Left kidney (tissue), 1 donor: ENCODE measurements at regions not wholly inside any gene's neighbourhood (a gene's known extent, or its start where the extent isn't known, plus 50 kb on each side); places are given as distances from the start of the nearest gene placed in this dataset.

Experiments used
- DNase-seq: peaks from one replicate; pipeline ENCODE4 v3.0.0-alpha.2; 2013

DNA sequence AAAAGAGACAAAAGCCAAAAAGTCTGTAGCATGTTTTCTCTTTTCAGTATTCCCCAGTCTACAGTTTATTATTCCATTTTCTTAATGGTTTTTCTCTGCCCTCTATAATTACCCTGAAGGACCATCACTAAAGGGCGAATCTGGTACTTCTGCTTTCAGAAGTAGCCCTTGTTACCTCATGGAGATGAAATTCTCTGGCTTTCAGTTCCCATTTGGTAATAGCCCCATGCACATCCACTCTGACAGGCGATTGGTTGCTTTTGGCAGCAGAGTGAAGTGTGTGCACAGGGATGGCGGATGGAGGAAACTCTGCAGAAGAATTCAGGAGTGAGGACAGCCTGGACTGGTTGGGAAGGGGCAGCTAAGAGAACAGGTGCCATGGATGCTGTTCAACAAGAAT is 66.3 kb upstream of the NABP1 start:
- no peak for DNase-seq

DNA sequence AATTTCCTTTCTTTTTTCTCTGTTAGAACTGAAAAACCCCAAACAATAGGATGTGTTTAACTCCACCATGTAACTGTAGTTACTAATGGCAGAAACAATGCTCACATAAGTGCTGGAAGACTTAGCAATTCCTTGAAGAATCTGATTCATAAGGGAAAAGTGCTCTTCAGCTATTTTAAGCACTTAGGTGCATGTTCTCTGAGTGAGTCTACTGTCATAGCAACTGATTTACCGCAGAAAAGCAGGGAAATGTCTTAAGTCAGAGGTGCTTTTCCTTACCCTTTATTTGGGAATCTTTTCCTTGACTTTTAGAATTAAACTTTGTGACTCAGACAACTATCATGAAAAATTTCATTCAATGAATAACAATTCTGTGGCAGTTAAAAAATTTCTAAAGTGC is 65.4 kb upstream of the NABP1 start:
- DNase-seq: no peak

DNA sequence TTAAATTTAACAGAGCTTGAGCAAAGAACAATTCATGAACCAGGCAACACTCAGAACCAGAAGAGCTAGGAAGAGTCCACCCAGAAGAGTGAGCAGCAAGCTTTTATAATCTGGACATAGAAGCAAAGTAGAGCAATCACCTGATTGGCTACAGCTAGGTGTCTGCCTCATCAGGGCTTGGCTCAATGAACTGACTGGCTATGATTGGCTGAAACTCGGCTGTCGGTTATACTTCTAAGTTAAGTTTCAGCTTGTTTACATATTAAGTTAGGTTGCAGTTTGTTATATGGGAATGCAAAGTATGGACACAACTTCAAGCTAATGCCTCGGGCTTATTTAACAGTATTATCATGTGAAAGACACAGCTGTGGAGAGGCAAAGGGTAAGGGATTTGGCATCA is 63.2 kb upstream of the NABP1 start:
- DNase-seq: no peak

DNA sequence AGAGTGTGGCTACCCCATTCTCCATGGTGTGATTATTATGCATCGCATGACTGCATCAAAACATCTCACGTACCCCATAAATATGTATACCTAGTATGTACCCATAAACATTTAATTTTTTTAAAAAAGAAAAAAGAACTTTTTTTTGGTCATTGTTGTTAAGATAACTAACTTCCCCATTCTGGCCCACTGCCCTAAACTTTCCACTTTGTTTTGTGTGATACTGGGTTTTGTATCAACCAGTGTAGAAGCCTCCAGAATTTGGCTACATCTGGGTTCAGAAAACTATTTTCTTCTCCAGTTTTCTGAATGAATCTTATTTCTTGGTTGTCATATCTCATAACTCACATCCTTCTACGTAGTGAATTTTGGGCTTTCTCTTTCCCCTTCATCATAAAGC is 62.3 kb upstream of the NABP1 start:
- DNase-seq: no peak

DNA sequence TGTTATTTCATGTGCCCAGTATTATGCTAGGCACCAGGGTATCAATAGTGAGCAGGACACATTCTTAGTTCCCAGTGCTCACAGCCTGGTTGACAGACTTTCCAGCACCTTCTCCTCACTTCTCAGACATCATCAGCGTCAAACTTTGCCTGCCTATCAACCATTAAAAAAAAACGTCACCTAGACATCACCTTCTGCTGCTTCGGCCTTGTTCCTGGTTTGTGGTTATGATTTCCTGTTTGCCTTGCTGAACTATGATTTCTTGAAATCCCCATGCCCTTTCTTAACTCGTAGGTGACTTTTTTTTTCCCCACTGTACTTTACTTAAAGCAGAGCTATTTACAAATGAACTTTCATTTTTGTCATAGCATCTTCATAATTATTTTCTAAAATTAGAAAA is 60.4 kb upstream of the NABP1 start:
- no peak for DNase-seq

DNA sequence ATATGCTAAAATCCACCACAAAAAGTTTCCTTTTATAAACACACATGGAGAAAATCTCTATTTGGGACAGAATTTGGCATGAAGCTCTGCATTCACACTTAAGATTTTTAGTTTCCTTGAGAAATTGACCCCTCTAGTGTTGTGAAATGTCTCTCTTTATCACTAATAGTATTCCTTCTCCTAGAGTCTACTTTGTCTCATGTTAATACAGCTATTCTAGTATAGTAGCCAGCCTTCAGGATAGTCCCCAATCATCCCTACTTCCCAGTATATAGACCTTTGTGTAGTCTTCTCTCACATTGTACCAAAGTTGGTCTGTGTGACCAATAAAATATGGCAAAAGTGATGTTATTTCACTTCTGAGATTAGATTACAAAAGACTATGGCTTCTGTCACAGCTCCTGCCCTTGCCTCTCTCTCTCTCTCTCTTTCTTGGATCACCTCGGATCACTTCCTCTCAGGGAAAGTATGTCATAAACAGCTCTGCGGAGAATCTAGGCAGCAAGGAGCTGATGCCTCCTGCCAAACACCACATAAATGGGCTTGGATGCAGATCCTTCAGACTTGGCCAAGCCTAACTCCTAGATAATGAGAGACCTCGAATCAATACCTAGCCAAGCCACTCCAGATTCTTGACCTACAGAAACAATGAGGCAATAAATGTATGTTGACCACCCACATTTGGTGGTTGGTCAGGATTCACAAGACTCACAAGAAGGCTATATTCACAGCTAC is 59.7 kb upstream of the NABP1 start:
- no peak for DNase-seq

DNA sequence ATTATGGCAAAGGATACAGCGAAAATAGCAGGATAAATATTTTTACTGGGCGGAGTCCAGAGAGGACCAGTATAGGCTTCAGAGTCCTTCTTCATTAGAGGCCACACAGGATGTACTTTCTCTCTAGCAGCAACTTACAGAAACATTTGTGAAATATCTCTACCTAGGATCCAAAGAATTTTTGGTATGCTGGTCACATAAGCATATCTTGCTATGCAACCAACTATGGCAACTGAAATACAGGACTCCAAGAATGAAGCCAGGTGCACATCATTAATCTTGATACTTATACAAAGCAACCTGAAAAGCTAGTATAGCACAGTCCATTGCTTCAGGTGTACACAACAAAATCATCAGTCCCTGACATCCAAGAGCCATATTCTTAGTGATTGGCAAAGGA is 59.1 kb upstream of the NABP1 start:
- no peak for DNase-seq

DNA sequence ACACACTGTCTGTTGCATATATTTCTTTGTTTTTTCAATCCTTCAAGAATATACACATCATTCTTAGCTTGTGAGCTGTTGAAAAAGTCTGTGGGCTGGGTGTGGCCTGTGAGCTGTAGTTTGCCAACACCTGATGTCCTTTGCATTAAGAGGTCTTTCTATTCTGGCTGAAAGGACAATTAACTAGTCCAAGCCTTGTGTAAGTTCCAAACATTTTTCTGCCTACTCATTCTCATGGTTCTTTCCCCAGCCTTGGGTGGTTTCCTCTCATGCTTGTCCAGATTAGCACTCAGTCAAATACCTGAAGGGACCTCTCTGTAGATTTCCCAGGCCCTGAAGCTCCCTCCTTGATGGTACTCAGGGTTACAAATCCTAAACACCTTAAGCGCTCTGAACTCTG is 57.8 kb upstream of the NABP1 start:
- no peak for DNase-seq

DNA sequence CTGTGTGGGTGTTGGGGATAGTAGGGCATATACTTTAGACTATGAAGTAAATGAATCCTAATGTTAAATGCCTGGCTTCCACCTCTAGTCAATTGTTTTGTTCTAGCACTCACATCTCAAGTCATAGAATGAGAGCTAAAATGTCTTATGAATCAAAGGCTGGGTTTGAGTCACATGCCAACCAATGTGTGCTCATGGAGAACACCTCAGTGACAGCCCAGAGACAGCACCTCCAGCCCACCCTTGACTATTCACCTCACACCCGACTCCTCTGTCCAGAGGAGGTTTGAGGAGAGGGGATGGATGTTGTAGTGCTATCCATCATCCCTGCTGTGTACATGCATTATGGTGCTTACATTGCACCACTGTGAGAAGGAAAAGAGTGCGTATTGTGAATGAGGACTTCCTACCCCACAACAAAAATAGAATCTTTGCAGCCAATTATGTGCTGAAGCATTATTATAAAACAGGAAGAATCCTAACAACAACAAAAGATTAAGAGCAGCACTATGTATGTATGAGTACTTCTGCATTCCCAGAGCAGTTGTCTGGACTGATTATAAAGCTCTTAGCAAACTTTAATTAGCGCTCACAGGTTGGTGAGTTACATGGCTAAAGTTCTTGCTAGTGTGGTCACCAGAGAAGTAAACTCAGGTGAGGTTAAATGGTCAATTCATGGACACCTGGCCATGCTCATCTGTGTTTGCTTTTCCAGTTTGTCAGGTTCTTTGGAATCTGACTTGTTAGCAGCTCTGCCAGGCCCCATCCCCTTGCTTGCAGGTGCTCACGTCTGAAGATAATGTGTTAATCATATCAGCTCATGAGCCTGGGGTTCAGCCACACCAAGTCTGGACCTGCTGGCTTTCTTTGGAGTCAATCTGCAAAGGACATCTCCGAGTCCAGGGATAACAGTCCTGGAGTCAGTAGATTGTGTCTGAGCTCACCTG is 55.3 kb upstream of the NABP1 start:
- no peak for DNase-seq

DNA sequence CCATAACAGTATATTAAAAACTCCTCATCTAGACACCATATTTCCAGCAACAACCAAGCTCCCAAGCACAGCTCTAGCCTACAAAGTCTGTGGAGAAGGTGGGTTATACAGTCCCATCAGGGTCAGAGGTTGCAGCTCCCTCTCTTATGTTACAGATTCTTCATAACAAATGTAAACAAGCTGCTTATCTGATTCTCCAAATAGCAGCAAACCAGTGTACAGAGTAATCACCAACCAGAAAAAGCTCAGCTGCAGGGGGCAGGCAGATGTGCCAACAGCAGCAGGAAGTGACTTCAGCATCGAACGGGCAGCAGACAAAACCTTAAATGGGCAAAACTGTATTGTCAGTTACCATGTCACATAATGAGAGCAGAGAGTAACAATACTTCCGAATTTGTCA is 52.9 kb upstream of the NABP1 start:
- DNase-seq: no peak

DNA sequence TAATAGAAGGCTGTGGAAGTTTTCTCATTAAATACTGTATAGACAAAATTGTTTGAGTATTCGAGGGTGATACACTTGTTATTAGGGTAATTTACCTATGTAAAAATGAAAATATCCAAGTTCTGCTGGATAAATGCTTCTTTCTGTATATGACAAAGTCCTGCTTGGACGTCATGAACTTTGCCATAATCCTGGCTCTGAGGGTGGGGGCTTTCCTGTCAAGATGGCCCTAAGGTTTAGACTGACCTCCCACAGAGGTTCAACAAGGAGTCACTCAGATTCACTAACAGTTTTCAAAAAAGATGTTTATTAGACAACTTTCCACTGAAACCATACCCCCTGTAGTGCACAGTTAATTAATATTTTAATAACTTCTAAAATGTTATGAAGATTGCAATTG is 52.5 kb upstream of the NABP1 start:
- no peak for DNase-seq

DNA sequence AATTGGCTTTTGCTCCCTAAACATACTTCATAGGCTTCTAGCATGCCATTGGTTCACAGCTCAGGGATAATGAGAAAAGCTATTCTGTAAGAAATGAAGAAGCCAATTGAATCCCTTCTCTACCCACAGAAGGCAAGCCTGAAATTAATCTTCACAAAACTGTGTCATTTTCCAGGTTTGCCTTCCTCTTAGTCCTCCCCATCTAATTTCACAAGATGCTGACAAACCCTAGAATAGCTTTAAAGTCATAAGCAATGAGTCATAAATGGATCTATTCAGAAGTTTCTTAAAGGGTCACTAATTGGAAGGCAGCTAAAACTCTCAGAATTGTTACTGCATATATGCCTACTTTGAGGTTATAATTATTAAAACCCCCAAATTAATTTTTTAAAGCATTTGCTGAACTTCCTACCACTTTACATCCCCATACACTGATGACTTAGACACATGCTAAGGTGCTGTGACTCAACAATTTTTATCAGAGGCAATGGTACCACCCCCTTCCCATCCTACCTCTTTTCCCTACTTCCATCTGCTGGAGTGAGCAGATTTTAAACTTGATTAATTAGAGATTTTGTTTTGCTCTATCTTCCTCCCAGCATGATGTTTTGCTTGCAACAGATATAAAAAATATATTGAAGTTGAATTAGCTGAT is 51.3 kb upstream of the NABP1 start:
- DNase-seq: no peak

DNA sequence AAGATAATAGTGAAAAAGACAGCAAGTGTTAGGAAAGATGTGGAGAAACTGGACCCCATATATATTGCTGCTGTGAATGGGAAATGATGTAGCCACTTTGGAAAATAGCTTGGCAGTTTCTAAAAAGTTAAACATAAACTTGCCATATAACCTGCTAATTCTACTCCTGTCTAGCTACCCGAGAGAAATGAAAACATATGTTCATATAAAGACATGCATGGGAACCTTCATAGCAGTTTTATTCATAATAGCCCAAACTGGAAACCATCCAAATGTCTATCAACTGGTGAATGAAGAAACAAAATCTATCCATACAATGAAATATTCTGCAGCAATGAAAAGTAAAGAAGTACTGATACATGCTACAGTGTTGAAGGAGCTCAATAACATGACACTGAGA is 50.4 kb upstream of the NABP1 start:
- DNase-seq: no peak
